Hepatic stellate cell (primary cell): ENCODE measurements at regions not wholly inside any gene's neighbourhood (a gene's known extent, or its start where the extent isn't known, plus 50 kb on each side); places are given as distances from the start of the nearest gene placed in this dataset.
"Not testable (repeated sequence)": the region's sequence is repeated elsewhere in the genome, so short reads cannot be mapped to it uniquely, and the experiment has no call there.

ENCODE experiments used
- DNase-seq: peaks from one replicate; pipeline ENCODE4 v3.0.0; 2011; ENCODE audit warnings: low spot score

- DNase-seq: not testable (repeated sequence)
Measured at GRCh38 chr2:67195327-67195726, 201.8 kb upstream of the ETAA1 start.

GRCh38 chr2:67201521-67201920 lies 195.6 kb upstream of the ETAA1 start:
- DNase-seq: no peak

GRCh38 chr2:67204349-67204748 lies 192.8 kb upstream of the ETAA1 start:
- DNase-seq: no peak

GRCh38 chr2:67208887-67209500 lies 188.1 kb upstream of the ETAA1 start:
- no peak for DNase-seq

- no peak for DNase-seq
Measured at GRCh38 chr2:67210430-67210829, 186.7 kb upstream of the ETAA1 start.

GRCh38 chr2:67212203-67212602 lies 184.9 kb upstream of the ETAA1 start:
- DNase-seq: no peak

- no peak for DNase-seq
Measured at GRCh38 chr2:67213270-67213670, 183.9 kb upstream of the ETAA1 start.

- DNase-seq: no peak
Measured at GRCh38 chr2:67213677-67214402, 183.3 kb upstream of the ETAA1 start.

- DNase-seq: no peak
Measured at GRCh38 chr2:67214585-67215185, 182.4 kb upstream of the ETAA1 start.

GRCh38 chr2:67215214-67216055 lies 181.7 kb upstream of the ETAA1 start:
- peak; percentile 73 for DNase-seq

- DNase-seq: no peak
Measured at GRCh38 chr2:67216103-67216502, 181.0 kb upstream of the ETAA1 start.

- DNase-seq: no peak
Measured at GRCh38 chr2:67216881-67217280, 180.3 kb upstream of the ETAA1 start.

GRCh38 chr2:67217398-67217797 lies 179.7 kb upstream of the ETAA1 start:
- no peak for DNase-seq

GRCh38 chr2:67218056-67218455 lies 179.1 kb upstream of the ETAA1 start:
- DNase-seq: no peak

GRCh38 chr2:67219651-67220050 lies 177.5 kb upstream of the ETAA1 start:
- no peak for DNase-seq

GRCh38 chr2:67221266-67221665 lies 175.9 kb upstream of the ETAA1 start:
- no peak for DNase-seq

GRCh38 chr2:67225287-67225973 lies 171.7 kb upstream of the ETAA1 start:
- DNase-seq: no peak

GRCh38 chr2:67229706-67230105 lies 167.4 kb upstream of the ETAA1 start:
- DNase-seq: no peak

- no peak for DNase-seq
Measured at GRCh38 chr2:67232936-67233335, 164.2 kb upstream of the ETAA1 start.

GRCh38 chr2:67234440-67234839 lies 162.7 kb upstream of the ETAA1 start:
- DNase-seq: peak; percentile 16

GRCh38 chr2:67237288-67237687 lies 159.8 kb upstream of the ETAA1 start:
- no peak for DNase-seq

- DNase-seq: no peak
Measured at GRCh38 chr2:67240507-67240906, 156.6 kb upstream of the ETAA1 start.
